ENCODE measurements at regions not wholly inside any gene's neighbourhood (a gene's known extent, or its start where the extent isn't known, plus 50 kb on each side); places are given as distances from the start of the nearest gene placed in this dataset.
"Not testable (repeated sequence)": the region's sequence is repeated elsewhere in the genome, so short reads cannot be mapped to it uniquely, and the experiment has no call there.

GRCh38 chr18:5720132-5720531 is 175.2 kb downstream of the TMEM200C start:
- no peak for DNase-seq

GRCh38 chr18:5717256-5717655 is 173.5 kb upstream of the EPB41L3 start:
- no peak for DNase-seq

GRCh38 chr18:5710676-5711075 is 166.9 kb upstream of the EPB41L3 start:
- no peak for DNase-seq

GRCh38 chr18:5710235-5710634 is 166.4 kb upstream of the EPB41L3 start:
- no peak for DNase-seq

- DNase-seq = no peak
Observed at GRCh38 chr18:5709476-5710095, 165.8 kb upstream of the EPB41L3 start.

GRCh38 chr18:5707586-5707985 is 163.8 kb upstream of the EPB41L3 start:
- no peak for DNase-seq

GRCh38 chr18:5705393-5705792 is 161.6 kb upstream of the EPB41L3 start:
- no peak for DNase-seq

GRCh38 chr18:5704847-5705246 is 161.1 kb upstream of the EPB41L3 start:
- DNase-seq = no peak

- not testable (repeated sequence) for DNase-seq
Observed at GRCh38 chr18:5702016-5702415, 158.2 kb upstream of the EPB41L3 start.

- no peak for DNase-seq
Observed at GRCh38 chr18:5693699-5694294, 150.0 kb upstream of the EPB41L3 start.

- no peak for DNase-seq
Observed at GRCh38 chr18:5678779-5679406, 135.1 kb upstream of the EPB41L3 start.

- DNase-seq = no peak
Observed at GRCh38 chr18:5678278-5678677, 134.5 kb upstream of the EPB41L3 start.

- DNase-seq = no peak
Observed at GRCh38 chr18:5673616-5674015, 129.8 kb upstream of the EPB41L3 start.

- DNase-seq = no peak
Observed at GRCh38 chr18:5669585-5669984, 125.8 kb upstream of the EPB41L3 start.

- DNase-seq = no peak
Observed at GRCh38 chr18:5668087-5668715, 124.4 kb upstream of the EPB41L3 start.

GRCh38 chr18:5667356-5667755 is 123.6 kb upstream of the EPB41L3 start:
- no peak for DNase-seq

GRCh38 chr18:5662586-5663090 is 118.8 kb upstream of the EPB41L3 start:
- DNase-seq = no peak

GRCh38 chr18:5661179-5661578 is 117.4 kb upstream of the EPB41L3 start:
- no peak for DNase-seq

GRCh38 chr18:5653802-5654201 is 110.0 kb upstream of the EPB41L3 start:
- no peak for DNase-seq

- no peak for DNase-seq
Observed at GRCh38 chr18:5651736-5652135, 107.9 kb upstream of the EPB41L3 start.

- no peak for DNase-seq
Observed at GRCh38 chr18:5649439-5649838, 105.6 kb upstream of the EPB41L3 start.

GRCh38 chr18:5646739-5647138 is 102.9 kb upstream of the EPB41L3 start:
- DNase-seq = no peak

- DNase-seq = no peak
Observed at GRCh38 chr18:5643288-5643687, 99.5 kb upstream of the EPB41L3 start.

Measured in renal pelvis (tissue), 1 donor.